RWPE2 (cell line): ENCODE measurements at regions not wholly inside any gene's neighbourhood (a gene's known extent, or its start where the extent isn't known, plus 50 kb on each side); places are given as distances from the start of the nearest gene placed in this dataset.

Experiments used
- ATAC-seq: fragments of 200-7000 bp; cut with Tn5 transposase; 3 replicates; pipeline ENCODE4 v1.9.1; 2021; ENCODE audit warnings: low read depth
- DNase-seq: peaks from one replicate; pipeline ENCODE4 v3.0.0-alpha.2; 2020; ENCODE audit warnings: low spot score
- H3K27ac ChIP-seq: fragments of 450-650 bp; 2 replicates; pipeline ENCODE4 v1.5.1; 2017; ENCODE audit warnings: mild to moderate bottlenecking; ENCODE audit not compliant: poor library complexity, severe bottlenecking
- H3K27me3 ChIP-seq: fragments of 250-450 bp; sonication (Bioruptor Pico); 2 replicates; pipeline ENCODE4 v1.5.1; 2021; ENCODE audit warnings: mild to moderate bottlenecking, moderate library complexity; ENCODE audit not compliant: insufficient read depth, poor library complexity, severe bottlenecking
- H3K36me3 ChIP-seq: fragments of 250-450 bp; sonication (Bioruptor Pico); 2 replicates; pipeline ENCODE4 v1.5.1; 2020; ENCODE audit warnings: low read depth, mild to moderate bottlenecking, moderate library complexity
- H3K4me1 ChIP-seq: fragments of 250-450 bp; sonication (Bioruptor Pico); 2 replicates; pipeline ENCODE4 v1.5.1; 2021; ENCODE audit warnings: mild to moderate bottlenecking, moderate library complexity; ENCODE audit not compliant: insufficient read depth, poor library complexity, severe bottlenecking
- H3K4me3 ChIP-seq: fragments of 250-450 bp; sonication (Bioruptor Pico); 2 replicates; pipeline ENCODE4 v1.5.1; 2021; ENCODE audit warnings: mild to moderate bottlenecking, moderate library complexity; ENCODE audit not compliant: severe bottlenecking
- H3K9me3 ChIP-seq: fragments of 250-450 bp; sonication (Bioruptor Pico); 2 replicates; pipeline ENCODE4 v1.5.1; 2021; ENCODE audit warnings: mild to moderate bottlenecking, moderate library complexity; ENCODE audit not compliant: severe bottlenecking
- CTCF ChIP-seq: fragments of 450-650 bp; IDR thresholded peaks from one replicate; pipeline ENCODE4 v1.5.1; 2017; ENCODE audit warnings: mild to moderate bottlenecking, moderate library complexity; ENCODE audit not compliant: poor library complexity, severe bottlenecking

- DNase-seq (no peak), ATAC-seq (no peak)
- TF ChIP-seq CTCF, result no peak
- Histone ChIP-seq H3K9me3 (no peaks in the 10 kb centered on the region), H3K27ac (no peak overlapping the region), H3K27me3 (no peaks in the 10 kb centered on the region), H3K4me1 (no peaks in the 10 kb centered on the region), H3K4me3 (no peak overlapping the region), H3K36me3 (no peaks in the 10 kb centered on the region)
Observed at GRCh38 chr13:34210341-34210740, 392.4 kb downstream of the RFC3 start.

GRCh38 chr13:34214686-34215085 lies 396.7 kb downstream of the RFC3 start:
- DNase-seq, result no peak
- no peak for TF ChIP-seq CTCF
- ATAC-seq, result no peak
- Histone ChIP-seq H3K36me3 (no peaks in the 10 kb centered on the region), H3K4me3 (no peak overlapping the region), H3K9me3 (no peaks in the 10 kb centered on the region), H3K27ac (no peak overlapping the region), H3K27me3 (no peaks in the 10 kb centered on the region), H3K4me1 (no peaks in the 10 kb centered on the region)

- Histone ChIP-seq H3K9me3 (no peaks in the 10 kb centered on the region), H3K27ac (no peak overlapping the region), H3K4me1 (no peaks in the 10 kb centered on the region), H3K4me3 (no peak overlapping the region), H3K36me3 (no peaks in the 10 kb centered on the region), H3K27me3 (no peaks in the 10 kb centered on the region)
- DNase-seq, result no peak
- ATAC-seq, result no peak
- TF ChIP-seq CTCF, result no peak
Observed at GRCh38 chr13:34216256-34216655, 398.3 kb downstream of the RFC3 start.

- ATAC-seq (no peak), DNase-seq (no peak)
- H3K4me1 ChIP-seq, result no peaks in the 10 kb centered on the region
- TF ChIP-seq CTCF, result no peak
- H3K27ac ChIP-seq, result no peak overlapping the region
- H3K4me3 ChIP-seq, result no peak overlapping the region
- no peaks in the 10 kb centered on the region for H3K27me3 ChIP-seq
- H3K36me3 ChIP-seq, result no peaks in the 10 kb centered on the region
- H3K9me3 ChIP-seq, result no peaks in the 10 kb centered on the region
Observed at GRCh38 chr13:34217343-34218025, 399.5 kb downstream of the RFC3 start.

- no peak for TF ChIP-seq CTCF
- no peak overlapping the region for H3K27ac ChIP-seq
Observed at GRCh38 chr13:34223984-34224383, 406.0 kb downstream of the RFC3 start.

More at GRCh38 chr13:34223984-34224383, 406.0 kb downstream of the RFC3 start:
- Histone ChIP-seq H3K4me1 (no peaks in the 10 kb centered on the region), H3K27me3 (no peaks in the 10 kb centered on the region), H3K4me3 (no peak overlapping the region), H3K9me3 (no peaks in the 10 kb centered on the region), H3K36me3 (no peaks in the 10 kb centered on the region)
- DNase-seq (no peak), ATAC-seq (no peak)
